HG03520 (cell line): ENCODE measurements at regions not wholly inside any gene's neighbourhood (a gene's known extent, or its start where the extent isn't known, plus 50 kb on each side); places are given as distances from the start of the nearest gene placed in this dataset.
"Not testable (repeated sequence)": the region's sequence is repeated elsewhere in the genome, so short reads cannot be mapped to it uniquely, and the experiment has no call there.

Experiments used
- ATAC-seq: cut with Tn5 transposase; IDR thresholded peaks from one replicate; pipeline ENCODE4 v1.9.1; 2021; ENCODE audit warnings: mild to moderate bottlenecking, moderate library complexity; ENCODE audit not compliant: unreplicated experiment

DNA sequence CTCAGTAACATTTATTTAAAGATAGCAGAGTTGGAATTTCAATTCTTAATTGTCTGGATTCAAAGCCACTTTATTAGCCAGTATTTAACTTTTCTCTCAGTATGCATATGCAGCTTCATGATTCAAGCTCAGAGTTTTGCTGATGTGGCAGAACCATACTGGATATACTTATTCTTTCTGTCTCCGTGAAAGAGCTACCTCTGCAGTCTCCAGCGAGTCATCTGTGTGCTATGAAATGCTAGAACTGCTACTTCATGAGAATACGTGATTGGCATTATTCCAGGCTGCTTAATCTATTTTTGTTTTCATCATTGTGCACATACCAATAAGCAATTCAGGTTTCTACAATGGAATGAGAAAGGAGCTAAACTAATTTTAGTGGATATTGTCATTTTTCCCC is 743.7 kb downstream of the C4orf33 start:
- no peak for ATAC-seq

- ATAC-seq: no peak
Observed at GRCh38 chr4:129842096-129842495, 746.1 kb downstream of the C4orf33 start.

DNA sequence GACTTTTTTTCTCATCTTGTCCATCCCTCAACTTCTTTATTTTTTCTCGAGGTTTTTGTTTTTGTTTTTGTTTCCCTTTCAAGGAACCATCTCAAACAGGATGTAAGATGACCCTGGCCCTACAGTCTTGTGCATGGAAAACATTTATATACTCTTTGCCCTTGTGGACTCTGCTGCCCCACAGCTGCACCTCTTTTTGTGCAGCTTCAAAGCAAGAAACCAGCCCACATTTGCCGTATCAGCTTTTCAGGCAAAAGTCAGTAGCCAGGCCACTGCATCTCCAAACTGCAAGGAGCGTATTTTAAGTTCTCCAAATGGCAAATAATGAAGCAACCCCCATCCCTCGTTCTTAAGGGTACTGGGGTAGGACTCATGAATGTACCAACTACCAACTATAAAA is 756.5 kb downstream of the C4orf33 start:
- no peak for ATAC-seq

DNA sequence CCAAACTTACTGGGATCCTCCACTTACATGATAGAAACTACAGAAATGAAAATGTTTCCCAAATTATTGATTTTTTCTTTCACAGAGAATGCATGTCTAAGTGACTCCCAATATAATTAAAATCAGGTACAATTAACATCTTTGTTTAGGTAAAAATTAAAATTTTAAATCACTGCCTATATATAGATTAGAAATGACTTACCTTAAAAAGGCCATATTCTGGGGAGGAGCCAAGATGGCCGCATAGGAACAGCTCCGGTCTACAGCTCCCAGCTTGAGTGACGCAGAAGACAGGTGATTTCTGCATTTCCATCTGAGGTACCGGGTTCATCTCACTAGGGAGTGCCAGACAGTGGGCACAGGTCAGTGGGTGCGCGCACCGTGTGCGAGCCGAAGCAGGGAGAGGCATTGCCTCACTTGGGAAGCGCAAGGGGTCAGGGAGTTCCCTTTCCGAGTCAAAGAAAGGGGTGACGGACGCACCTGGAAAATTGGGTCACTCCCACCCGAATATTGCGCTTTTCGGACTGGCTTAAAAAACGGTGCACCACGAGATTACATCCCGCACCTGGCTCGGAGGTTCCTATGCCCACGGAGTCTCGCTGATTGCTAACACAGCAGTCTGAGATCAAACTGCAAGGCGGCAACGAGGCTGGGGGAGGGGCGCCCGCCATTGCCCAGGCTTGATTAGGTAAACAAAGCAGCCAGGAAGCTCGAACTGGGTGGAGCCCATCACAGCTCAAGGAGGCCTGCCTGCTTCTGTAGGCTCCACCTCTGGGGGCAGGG is 757.9 kb downstream of the C4orf33 start:
- not testable (repeated sequence) for ATAC-seq

DNA sequence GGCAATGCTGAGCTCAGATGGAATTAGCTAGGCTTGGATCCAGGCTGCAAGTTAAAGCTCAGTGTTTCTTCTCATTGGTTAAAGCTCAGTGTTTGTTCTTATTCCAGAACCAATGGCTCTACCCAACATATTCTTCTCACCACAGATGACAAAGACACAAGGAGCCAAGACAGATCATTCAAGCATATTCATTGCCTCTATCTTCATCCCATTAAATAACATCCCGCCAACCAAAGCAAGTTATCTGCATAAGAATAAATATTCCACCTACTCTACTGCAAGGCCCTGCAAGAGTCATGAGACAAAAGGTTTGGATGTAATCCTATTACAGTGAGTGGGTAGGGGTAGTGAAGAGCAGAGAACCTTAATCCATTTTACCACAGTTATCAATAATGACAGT is 766.5 kb downstream of the C4orf33 start:
- no peak for ATAC-seq

GRCh38 chr4:129863206-129863605 is 767.3 kb downstream of the C4orf33 start:
- no peak for ATAC-seq

DNA sequence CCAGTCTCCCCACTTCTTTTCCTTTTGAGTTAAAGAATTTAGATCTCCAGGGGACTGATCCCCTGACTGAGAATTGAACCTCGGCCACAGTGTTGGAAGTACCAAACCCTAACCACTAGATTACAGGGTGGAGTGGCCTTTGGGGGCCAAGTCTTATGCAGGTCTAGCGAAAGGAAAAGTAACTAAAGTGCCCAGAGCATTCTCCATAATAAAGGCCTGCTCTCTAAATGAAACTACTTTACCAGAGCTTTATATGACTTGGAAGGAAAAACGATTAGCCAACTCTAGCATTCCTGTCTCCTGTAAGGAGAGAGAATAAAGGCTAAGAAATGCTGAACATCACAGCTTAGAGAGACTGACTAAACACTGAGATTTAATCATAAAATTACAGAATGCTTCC is 788.0 kb downstream of the C4orf33 start:
- no peak for ATAC-seq

GRCh38 chr4:129897111-129897510 is 801.2 kb downstream of the C4orf33 start:
- no peak for ATAC-seq

- ATAC-seq: no peak
Observed at GRCh38 chr4:129899849-129900248, 803.9 kb downstream of the C4orf33 start.

DNA sequence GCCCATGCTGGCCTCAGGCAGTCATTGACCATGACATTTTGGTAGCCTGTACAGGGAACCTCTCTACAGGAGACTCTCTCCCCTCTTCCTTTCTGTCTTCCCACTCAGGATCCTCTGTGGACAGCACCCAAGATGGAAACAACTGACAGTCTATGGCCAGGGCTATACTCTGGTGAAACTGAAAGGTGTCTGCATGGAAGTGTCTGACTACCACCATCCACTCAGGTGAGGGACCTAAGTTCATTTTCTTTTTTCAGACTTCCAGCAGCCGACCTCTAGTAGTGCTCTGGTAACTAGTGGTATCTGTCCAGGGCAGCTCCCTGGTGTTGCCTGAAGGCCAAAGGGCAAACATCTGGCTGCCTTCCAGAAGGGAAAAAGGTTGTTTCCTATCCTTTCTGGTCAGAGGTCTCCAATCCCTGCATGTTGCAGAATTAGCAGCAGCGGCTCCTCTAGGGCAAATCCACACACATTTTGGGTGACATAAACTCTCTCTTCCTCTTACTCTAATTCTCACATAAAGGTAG is 804.5 kb downstream of the C4orf33 start:
- ATAC-seq: no peak

GRCh38 chr4:129901205-129901604 is 805.3 kb downstream of the C4orf33 start:
- no peak for ATAC-seq

DNA sequence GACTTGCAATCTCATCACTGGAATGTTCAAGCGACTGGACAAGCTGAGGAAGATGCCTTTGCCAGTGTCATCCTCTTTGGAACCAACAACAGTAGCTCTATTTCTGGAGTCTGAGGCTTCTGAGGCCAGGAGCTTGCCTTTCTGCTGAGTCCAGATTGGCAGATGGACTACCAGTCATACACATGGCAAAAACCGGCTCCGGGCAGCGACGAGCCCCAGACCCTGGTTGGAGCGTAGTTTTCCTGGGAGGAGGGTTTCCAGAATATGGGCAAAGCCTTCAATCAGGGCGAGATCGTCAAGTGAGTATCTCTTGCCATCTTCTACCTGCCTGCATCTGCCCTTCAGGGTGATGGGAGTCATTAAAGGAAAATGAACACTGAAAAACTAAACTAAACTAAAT is 807.9 kb downstream of the C4orf33 start:
- no peak for ATAC-seq

GRCh38 chr4:129905256-129905655 is 809.3 kb downstream of the C4orf33 start:
- ATAC-seq: no peak

GRCh38 chr4:129908117-129908516 is 812.2 kb downstream of the C4orf33 start:
- no peak for ATAC-seq

DNA sequence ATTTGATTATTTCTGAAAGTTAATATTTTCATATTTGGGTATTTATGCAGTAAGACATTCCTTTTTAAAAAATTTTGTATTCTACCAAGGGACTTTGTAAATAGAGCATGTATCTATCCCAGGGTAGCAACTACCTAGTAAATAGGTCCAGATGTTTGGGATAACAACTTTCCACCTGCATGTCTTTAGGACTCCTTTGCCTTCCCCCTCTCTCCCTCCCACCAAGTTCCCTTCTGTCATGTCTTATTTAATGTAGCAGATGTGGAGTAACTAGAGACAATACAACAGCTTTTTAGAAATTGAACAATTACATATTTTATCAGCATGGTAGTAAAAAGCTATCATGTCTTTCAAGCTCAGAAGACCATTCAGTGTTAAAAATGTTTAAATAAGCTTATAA is 821.0 kb downstream of the C4orf33 start:
- ATAC-seq: no peak

DNA sequence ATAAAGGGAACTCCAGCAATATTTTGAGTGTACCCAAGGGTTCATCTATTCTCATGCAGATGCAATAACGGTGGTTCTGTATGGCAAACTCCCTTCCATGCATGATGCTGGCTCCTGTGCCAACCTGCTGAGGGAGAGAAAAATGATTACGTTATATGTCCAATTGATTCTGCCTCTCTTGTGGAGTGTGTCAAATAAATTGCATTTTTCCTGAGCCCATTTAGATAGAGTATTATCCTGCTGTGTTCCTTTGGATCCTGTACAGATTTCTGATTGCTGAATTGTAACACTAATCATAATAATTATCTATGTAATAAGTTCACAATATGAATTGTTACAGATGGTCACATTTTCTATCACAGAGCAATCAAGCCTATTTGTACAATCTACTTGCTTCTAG is 821.7 kb downstream of the C4orf33 start:
- ATAC-seq: no peak

DNA sequence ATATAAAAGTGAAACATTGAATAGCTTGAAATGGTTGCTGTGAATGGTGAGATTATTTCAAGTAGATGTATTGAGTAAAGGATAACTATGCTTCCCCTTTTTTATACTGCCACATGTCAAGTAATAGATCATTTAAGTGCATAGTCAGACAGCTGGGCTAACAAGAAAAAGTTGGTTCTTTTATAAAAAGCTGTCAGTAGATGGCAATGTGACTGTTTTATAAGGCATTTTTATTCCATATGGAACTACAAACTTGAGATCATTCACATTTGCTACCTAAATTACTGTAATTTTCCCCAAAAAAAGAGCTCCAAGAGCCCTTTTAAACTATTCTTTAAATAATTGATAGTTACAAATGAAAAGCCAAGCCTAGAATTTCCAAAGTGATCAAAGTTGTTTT is 831.0 kb downstream of the C4orf33 start:
- ATAC-seq: no peak

GRCh38 chr4:129929052-129929451 is 833.1 kb downstream of the C4orf33 start:
- no peak for ATAC-seq

- no peak for ATAC-seq
Observed at GRCh38 chr4:129929984-129930383, 834.0 kb downstream of the C4orf33 start.

DNA sequence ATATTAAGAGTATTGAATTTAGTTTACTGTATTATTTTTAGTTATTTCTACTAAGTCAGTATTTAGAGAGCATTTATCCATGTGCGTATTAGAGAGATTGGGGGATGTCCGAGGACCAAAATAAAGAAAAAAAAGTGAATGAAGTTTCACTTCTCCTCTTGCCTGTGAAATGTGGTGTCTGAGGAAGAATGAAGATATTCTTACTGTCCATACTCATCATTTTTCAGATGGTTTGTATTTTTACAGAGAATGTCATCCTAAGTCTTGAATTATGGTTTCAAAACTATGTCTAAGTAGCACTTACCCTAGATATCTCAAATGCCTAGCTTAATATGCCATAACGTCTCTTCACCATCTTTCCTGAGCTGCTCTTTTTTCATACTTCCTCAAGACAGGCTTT is 854.3 kb downstream of the C4orf33 start:
- no peak for ATAC-seq

GRCh38 chr4:129966175-129966574 is 870.2 kb downstream of the C4orf33 start:
- ATAC-seq: no peak

GRCh38 chr4:129968366-129968765 is 872.4 kb downstream of the C4orf33 start:
- ATAC-seq: no peak

DNA sequence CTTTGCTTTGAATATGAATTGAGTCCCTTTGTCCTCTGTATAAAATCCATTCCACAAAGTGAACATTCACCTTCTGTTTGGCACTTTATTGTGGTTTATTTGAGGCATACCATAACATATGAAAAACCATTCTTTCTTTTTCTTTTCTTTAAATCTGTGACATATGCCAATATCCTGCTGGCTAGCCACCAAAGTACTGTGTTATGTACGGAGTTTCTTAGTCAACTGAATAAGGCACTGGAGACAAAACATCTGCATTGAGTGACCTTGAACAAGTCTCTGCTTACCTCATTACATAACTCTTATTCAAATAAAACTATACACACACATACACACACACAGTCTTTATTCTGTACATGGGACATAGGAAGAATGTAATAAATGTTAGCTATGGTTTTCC is 872.8 kb downstream of the C4orf33 start:
- no peak for ATAC-seq
